ENCODE measurements at regions not wholly inside any gene's neighbourhood (a gene's known extent, or its start where the extent isn't known, plus 50 kb on each side); places are given as distances from the start of the nearest gene placed in this dataset.
"Not testable (repeated sequence)": the region's sequence is repeated elsewhere in the genome, so short reads cannot be mapped to it uniquely, and the experiment has no call there.

DNA sequence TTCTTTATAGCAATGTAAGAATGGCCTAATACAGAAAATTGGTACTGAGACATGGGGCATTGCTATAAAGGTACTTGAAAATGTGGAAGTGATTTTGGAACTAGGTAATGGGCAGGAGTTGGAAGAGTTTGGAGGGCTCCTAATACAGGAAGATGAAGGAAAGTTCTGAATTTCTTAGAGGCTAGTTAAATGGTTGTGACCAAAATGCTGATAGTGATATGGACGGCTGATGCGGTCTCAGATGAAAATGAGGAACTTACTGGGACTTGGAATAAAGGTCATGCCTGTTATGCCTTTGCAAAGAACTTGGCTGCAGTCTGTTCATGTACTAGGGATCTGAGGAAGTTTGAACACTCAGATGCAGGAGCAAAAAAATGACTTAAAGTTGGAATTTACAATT lies 132.2 kb upstream of the ZNG1F start:
- DNase-seq; H3K27ac Mint-ChIP-seq; H3K4me1 Mint-ChIP-seq; H3K36me3 Mint-ChIP-seq (ENCODE audit: low read depth); H3K27me3 Mint-ChIP-seq; H3K9me3 Mint-ChIP-seq; intact Hi-C loops (cut with micrococcal nuclease); H3K4me3 Mint-ChIP-seq: not testable (repeated sequence)

- H3K4me3 Mint-ChIP-seq; H3K27ac Mint-ChIP-seq; H3K4me1 Mint-ChIP-seq; H3K27me3 Mint-ChIP-seq; H3K9me3 Mint-ChIP-seq; intact Hi-C loops (cut with micrococcal nuclease); H3K36me3 Mint-ChIP-seq (ENCODE audit: low read depth); DNase-seq: not testable (repeated sequence)
Observed at GRCh38 chr9:41308953-41309352, 119.8 kb upstream of the ZNG1F start.

DNA sequence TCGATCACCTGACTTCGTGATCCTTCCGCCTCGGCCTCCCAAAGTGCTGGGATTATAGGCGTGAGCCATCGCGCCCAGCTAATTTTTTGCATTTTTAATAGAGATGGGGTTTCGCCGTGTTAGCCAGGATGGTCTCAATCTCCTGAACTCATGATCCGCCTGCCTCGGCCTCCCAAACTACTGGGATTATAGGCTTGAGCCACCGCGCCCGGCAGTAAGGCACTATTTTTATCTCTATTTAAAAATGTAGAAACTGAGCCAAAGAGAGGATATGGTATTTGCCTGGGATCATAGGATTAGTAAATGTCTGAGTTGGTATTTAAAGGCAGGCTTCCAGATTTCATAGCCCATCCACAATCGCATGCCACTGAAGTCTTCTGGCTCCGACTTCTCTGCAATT lies 96.6 kb upstream of the ZNG1F start:
- H3K27me3 Mint-ChIP-seq; intact Hi-C loops (cut with micrococcal nuclease); H3K4me1 Mint-ChIP-seq; H3K9me3 Mint-ChIP-seq; H3K4me3 Mint-ChIP-seq; H3K27ac Mint-ChIP-seq; DNase-seq; H3K36me3 Mint-ChIP-seq (ENCODE audit: low read depth): not testable (repeated sequence)

GRCh38 chr9:41280299-41281238 lies 91.5 kb upstream of the ZNG1F start:
- intact Hi-C loops (cut with micrococcal nuclease); H3K4me1 Mint-ChIP-seq: not testable (repeated sequence)

DNA sequence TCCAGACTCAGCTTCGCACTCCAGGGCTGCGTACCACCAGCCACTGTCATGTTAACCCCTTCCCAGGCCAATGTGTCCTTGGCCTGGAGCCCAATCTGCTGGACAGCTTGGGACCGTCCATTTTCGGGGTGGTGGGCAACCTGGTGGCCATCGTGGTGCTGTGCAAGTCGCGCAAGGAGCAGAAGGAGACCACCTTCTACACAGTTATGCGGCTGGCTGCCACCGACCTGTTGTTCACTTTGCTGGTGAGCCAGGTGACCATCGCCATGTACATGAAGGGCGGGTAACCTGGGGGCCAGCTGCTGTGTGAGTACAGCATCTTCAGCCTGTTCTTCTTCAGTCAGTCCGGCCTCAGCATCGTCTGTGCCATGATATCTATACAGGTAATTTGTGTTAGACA lies 90.3 kb upstream of the ZNG1F start:
- H3K27ac Mint-ChIP-seq; intact Hi-C loops (cut with micrococcal nuclease); H3K27me3 Mint-ChIP-seq; DNase-seq; H3K4me1 Mint-ChIP-seq; H3K9me3 Mint-ChIP-seq; H3K36me3 Mint-ChIP-seq (ENCODE audit: low read depth); H3K4me3 Mint-ChIP-seq: not testable (repeated sequence)

More at GRCh38 chr9:41280299-41281238, 91.5 kb upstream of the ZNG1F start:
- not testable (repeated sequence) for H3K9me3 Mint-ChIP-seq; DNase-seq; H3K4me3 Mint-ChIP-seq; H3K36me3 Mint-ChIP-seq (ENCODE audit: low read depth); H3K27ac Mint-ChIP-seq; H3K27me3 Mint-ChIP-seq

- H3K9me3 Mint-ChIP-seq; H3K27me3 Mint-ChIP-seq; H3K27ac Mint-ChIP-seq; H3K36me3 Mint-ChIP-seq (ENCODE audit: low read depth); H3K4me3 Mint-ChIP-seq; H3K4me1 Mint-ChIP-seq; intact Hi-C loops (cut with micrococcal nuclease); DNase-seq: not testable (repeated sequence)
Observed at GRCh38 chr9:41279033-41279432, 89.9 kb upstream of the ZNG1F start.

DNA sequence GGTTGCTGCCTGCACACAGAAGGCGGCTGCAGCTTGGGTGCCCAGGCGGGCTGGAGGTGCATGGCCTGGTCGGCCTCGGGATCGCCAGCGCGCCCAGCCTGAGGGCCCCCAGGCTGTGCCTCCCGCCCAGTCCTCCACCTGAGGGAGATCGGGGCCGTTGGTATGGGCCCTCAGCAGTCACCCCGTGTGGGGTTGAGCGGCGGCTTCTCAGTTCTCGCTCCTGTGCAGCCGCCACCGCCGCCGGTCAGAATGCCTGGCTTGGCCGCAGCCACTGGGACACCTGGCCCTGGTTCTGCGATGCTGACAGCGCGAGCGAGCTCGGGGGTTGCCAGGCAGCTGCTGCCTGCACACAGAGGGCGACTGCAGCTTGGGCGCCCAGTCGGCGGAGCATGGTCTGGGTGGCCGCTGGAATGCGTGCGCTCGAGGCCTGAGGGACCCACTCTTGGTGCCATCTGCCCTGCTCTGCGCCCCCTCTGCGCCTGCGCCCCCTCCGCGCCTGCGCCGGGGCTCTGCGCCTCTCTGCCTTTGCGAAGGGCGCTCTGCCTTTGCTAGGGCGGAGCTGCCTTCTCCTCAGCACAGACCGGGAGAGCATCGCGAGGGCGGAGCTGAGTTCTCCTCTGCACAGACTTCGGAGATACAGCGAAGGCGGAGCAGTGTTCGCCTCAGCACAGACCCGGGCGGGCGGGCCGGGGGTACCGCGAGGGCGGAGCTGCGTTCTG lies 84.6 kb upstream of the ZNG1F start:
- intact Hi-C loops (cut with micrococcal nuclease); H3K36me3 Mint-ChIP-seq (ENCODE audit: low read depth); H3K4me1 Mint-ChIP-seq; H3K9me3 Mint-ChIP-seq; H3K27me3 Mint-ChIP-seq: not testable (repeated sequence)
- peak; percentile 95 for DNase-seq
- H3K27ac Mint-ChIP-seq: peak overlapping the region; percentile 34
- H3K4me3 Mint-ChIP-seq: peak overlapping the region; percentile 68

- H3K4me1 Mint-ChIP-seq; intact Hi-C loops (cut with micrococcal nuclease); H3K27me3 Mint-ChIP-seq; H3K27ac Mint-ChIP-seq; H3K9me3 Mint-ChIP-seq; H3K36me3 Mint-ChIP-seq (ENCODE audit: low read depth): not testable (repeated sequence)
- H3K4me3 Mint-ChIP-seq: peak overlapping the region; percentile 37
- DNase-seq: peak; percentile 83
Observed at GRCh38 chr9:41272879-41273548, 83.9 kb upstream of the ZNG1F start.

GRCh38 chr9:41270992-41271391 lies 81.9 kb upstream of the ZNG1F start:
- H3K4me1 Mint-ChIP-seq; H3K27ac Mint-ChIP-seq; H3K27me3 Mint-ChIP-seq; DNase-seq; H3K36me3 Mint-ChIP-seq (ENCODE audit: low read depth); H3K4me3 Mint-ChIP-seq; intact Hi-C loops (cut with micrococcal nuclease); H3K9me3 Mint-ChIP-seq: not testable (repeated sequence)

DNA sequence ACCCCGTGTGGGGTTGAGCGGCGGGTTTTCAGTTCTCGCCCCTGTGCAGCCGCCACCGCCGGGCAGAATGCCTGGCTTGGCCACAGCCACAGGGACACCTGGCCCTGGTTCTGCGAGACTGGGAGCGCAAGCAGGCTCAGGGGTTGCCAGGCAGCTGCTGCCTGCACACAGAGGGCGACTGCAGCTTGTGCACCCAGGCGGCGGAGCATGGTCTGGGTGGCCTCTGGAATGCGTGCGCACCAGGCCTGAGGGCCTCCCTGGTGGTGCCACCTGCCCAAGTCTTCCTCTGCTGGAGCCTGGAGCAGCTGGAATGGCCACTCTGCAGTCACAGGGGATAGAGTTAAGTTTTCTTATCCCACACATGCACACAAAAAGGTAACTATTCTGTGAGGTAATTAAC lies 80.4 kb upstream of the ZNG1F start:
- H3K9me3 Mint-ChIP-seq; intact Hi-C loops (cut with micrococcal nuclease); H3K27me3 Mint-ChIP-seq; H3K36me3 Mint-ChIP-seq (ENCODE audit: low read depth); H3K27ac Mint-ChIP-seq; DNase-seq; H3K4me3 Mint-ChIP-seq; H3K4me1 Mint-ChIP-seq: not testable (repeated sequence)

- H3K9me3 Mint-ChIP-seq; H3K4me1 Mint-ChIP-seq; DNase-seq; H3K4me3 Mint-ChIP-seq; H3K27ac Mint-ChIP-seq; H3K36me3 Mint-ChIP-seq (ENCODE audit: low read depth); intact Hi-C loops (cut with micrococcal nuclease); H3K27me3 Mint-ChIP-seq: not testable (repeated sequence)
Observed at GRCh38 chr9:41269054-41269453, 79.9 kb upstream of the ZNG1F start.

DNA sequence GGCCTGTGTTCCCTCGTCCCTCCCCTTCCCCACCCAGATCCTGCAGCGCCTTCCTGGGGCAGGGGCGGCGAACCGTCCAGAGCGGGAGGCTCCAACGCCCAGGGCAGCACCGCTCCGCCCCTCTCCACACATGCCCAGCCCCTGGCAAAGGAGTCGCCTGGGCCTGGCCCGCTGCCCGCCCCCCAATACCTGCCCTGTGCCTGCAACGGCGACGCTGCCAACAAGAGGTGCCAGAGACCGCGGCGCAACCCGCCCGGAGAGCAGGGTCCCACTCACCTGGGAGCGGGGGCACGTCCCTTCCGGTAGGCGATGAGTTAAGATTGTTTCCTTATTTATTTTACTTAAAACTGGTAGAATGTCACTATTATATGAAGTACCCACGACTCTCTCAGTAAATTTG lies 77.5 kb upstream of the ZNG1F start:
- H3K27ac Mint-ChIP-seq; H3K4me1 Mint-ChIP-seq; H3K9me3 Mint-ChIP-seq; H3K36me3 Mint-ChIP-seq (ENCODE audit: low read depth); DNase-seq; H3K4me3 Mint-ChIP-seq; H3K27me3 Mint-ChIP-seq; intact Hi-C loops (cut with micrococcal nuclease): not testable (repeated sequence)

GRCh38 chr9:41266000-41266399 lies 76.9 kb upstream of the ZNG1F start:
- H3K36me3 Mint-ChIP-seq (ENCODE audit: low read depth); intact Hi-C loops (cut with micrococcal nuclease); H3K4me1 Mint-ChIP-seq; H3K27me3 Mint-ChIP-seq; H3K27ac Mint-ChIP-seq; H3K9me3 Mint-ChIP-seq; H3K4me3 Mint-ChIP-seq; DNase-seq: not testable (repeated sequence)

- H3K4me3 Mint-ChIP-seq; DNase-seq; H3K9me3 Mint-ChIP-seq; intact Hi-C loops (cut with micrococcal nuclease); H3K27ac Mint-ChIP-seq; H3K27me3 Mint-ChIP-seq; H3K4me1 Mint-ChIP-seq; H3K36me3 Mint-ChIP-seq (ENCODE audit: low read depth): not testable (repeated sequence)
Observed at GRCh38 chr9:41251973-41252372, 62.9 kb upstream of the ZNG1F start.
